GM23248 (cell line): ENCODE measurements at regions not wholly inside any gene's neighbourhood (a gene's known extent, or its start where the extent isn't known, plus 50 kb on each side); places are given as distances from the start of the nearest gene placed in this dataset.

Experiments used
- EZH2 ChIP-seq: fragments of 200-600 bp; sonication (generic); IDR thresholded peaks from 2 replicates; pipeline ENCODE4 v1.6.1; 2018; ENCODE audit warnings: antibody characterized with exemption, mild to moderate bottlenecking; ENCODE audit not compliant: insufficient read depth, poor library complexity, severe bottlenecking
- EZH2phosphoT487 ChIP-seq: fragments of 200-600 bp; sonication (generic); IDR thresholded peaks from 2 replicates; pipeline ENCODE4 v1.6.1; 2018; ENCODE audit warnings: antibody characterized with exemption, moderate library complexity, mild to moderate bottlenecking, low read depth; ENCODE audit not compliant: insufficient read depth

GRCh38 chr1:30172757-30173156 is 550.6 kb downstream of the MATN1 start:
- no peak for TF ChIP-seq EZH2
- TF ChIP-seq EZH2phosphoT487: no peak
